ENCODE measurements at regions not wholly inside any gene's neighbourhood (a gene's known extent, or its start where the extent isn't known, plus 50 kb on each side); places are given as distances from the start of the nearest gene placed in this dataset.

GRCh38 chr6:10054672-10055071 is 360.2 kb downstream of the TFAP2A start:
- ChIA-PET CTCF (no interaction called here), POLR2A (no interaction called here)
- Histone ChIP-seq H3K4me3 (ENCODE audit: low read depth, low read length) (no peak overlapping the region), H3K9me3 (ENCODE audit: control insufficient read depth, insufficient read depth, low read length) (peaks cover 3% of the 10 kb centered on the region; the same call in 1 of the 2 replicates), H3K27me3 (ENCODE audit: control insufficient read depth, insufficient read depth, low read length) (no peaks in the 10 kb centered on the region), H3K27ac (ENCODE audit: low read depth, low read length) (no peak overlapping the region)
- no peak for DNase-seq (ENCODE audit: low read depth, low spot score)
- no peak for TF ChIP-seq CTCF (IDR thresholded peaks at IDR 0.05; ENCODE audit: low read depth, low read length)

- DNase-seq (ENCODE audit: low read depth, low spot score), result no peak
- Histone ChIP-seq H3K4me3 (ENCODE audit: low read depth, low read length) (no peak overlapping the region), H3K9me3 (ENCODE audit: control insufficient read depth, insufficient read depth, low read length) (peaks cover 3% of the 10 kb centered on the region; the same call in 1 of the 2 replicates), H3K27ac (ENCODE audit: low read depth, low read length) (no peak overlapping the region), H3K27me3 (ENCODE audit: control insufficient read depth, insufficient read depth, low read length) (no peaks in the 10 kb centered on the region)
- ChIA-PET POLR2A (no interaction called here), CTCF (no interaction called here)
- no peak for TF ChIP-seq CTCF (IDR thresholded peaks at IDR 0.05; ENCODE audit: low read depth, low read length)
Measured at GRCh38 chr6:10051283-10051682, 363.6 kb downstream of the TFAP2A start.

- POLR2A ChIA-PET, result no interaction called here
Measured at GRCh38 chr6:10048370-10049297, 366.2 kb downstream of the TFAP2A start.

GRCh38 chr6:10042280-10042679 is 372.6 kb downstream of the TFAP2A start:
- no peaks in the 10 kb centered on the region for H3K27me3 ChIP-seq (ENCODE audit: control insufficient read depth, insufficient read depth, low read length)
- no peak overlapping the region for H3K27ac ChIP-seq (ENCODE audit: low read depth, low read length)
- POLR2A ChIA-PET, result no interaction called here
- no peak overlapping the region for H3K4me3 ChIP-seq (ENCODE audit: low read depth, low read length)
- no peak for DNase-seq (ENCODE audit: low read depth, low spot score)
- no peak for TF ChIP-seq CTCF (IDR thresholded peaks at IDR 0.05; ENCODE audit: low read depth, low read length)
- peaks cover 5% of the 10 kb centered on the region; the same call in 1 of the 2 replicates for H3K9me3 ChIP-seq (ENCODE audit: control insufficient read depth, insufficient read depth, low read length)
- CTCF ChIA-PET, result no interaction called here

More at GRCh38 chr6:10048370-10049297, 366.2 kb downstream of the TFAP2A start:
- peaks cover 5% of the 10 kb centered on the region; the same call in 1 of the 2 replicates for H3K9me3 ChIP-seq (ENCODE audit: control insufficient read depth, insufficient read depth, low read length)
- CTCF ChIA-PET, result no interaction called here
- H3K27ac ChIP-seq (ENCODE audit: low read depth, low read length), result no peak overlapping the region
- H3K4me3 ChIP-seq (ENCODE audit: low read depth, low read length), result no peak overlapping the region
- no peaks in the 10 kb centered on the region for H3K27me3 ChIP-seq (ENCODE audit: control insufficient read depth, insufficient read depth, low read length)
- no peak for DNase-seq (ENCODE audit: low read depth, low spot score)
- no peak for TF ChIP-seq CTCF (IDR thresholded peaks at IDR 0.05; ENCODE audit: low read depth, low read length)

GRCh38 chr6:10033223-10033829 is 381.5 kb downstream of the TFAP2A start:
- TF ChIP-seq CTCF (IDR thresholded peaks at IDR 0.05; ENCODE audit: low read depth, low read length), result no peak
- POLR2A ChIA-PET, result no interaction called here
- no peak for DNase-seq (ENCODE audit: low read depth, low spot score)
- CTCF ChIA-PET, result no interaction called here
- Histone ChIP-seq H3K27me3 (ENCODE audit: control insufficient read depth, insufficient read depth, low read length) (no peaks in the 10 kb centered on the region), H3K27ac (ENCODE audit: low read depth, low read length) (no peak overlapping the region), H3K9me3 (ENCODE audit: control insufficient read depth, insufficient read depth, low read length) (peaks cover 2% of the 10 kb centered on the region; the same call in 1 of the 2 replicates), H3K4me3 (ENCODE audit: low read depth, low read length) (no peak overlapping the region)
